ENCODE measurements at regions not wholly inside any gene's neighbourhood (a gene's known extent, or its start where the extent isn't known, plus 50 kb on each side); places are given as distances from the start of the nearest gene placed in this dataset.

- no peak for TF ChIP-seq CTCF (IDR thresholded peaks at IDR 0.05)
- no peak for TF ChIP-seq EZH2 (IDR thresholded peaks at IDR 0.05; ENCODE audit: borderline replicate concordance, insufficient read depth, low read depth, low read length, poor library complexity, severe bottlenecking)
Measured at GRCh38 chr13:31918707-31919106, 112.9 kb upstream of the FRY start.

All from B cell (primary cell).